ENCODE measurements at regions not wholly inside any gene's neighbourhood (a gene's known extent, or its start where the extent isn't known, plus 50 kb on each side); places are given as distances from the start of the nearest gene placed in this dataset.

DNA sequence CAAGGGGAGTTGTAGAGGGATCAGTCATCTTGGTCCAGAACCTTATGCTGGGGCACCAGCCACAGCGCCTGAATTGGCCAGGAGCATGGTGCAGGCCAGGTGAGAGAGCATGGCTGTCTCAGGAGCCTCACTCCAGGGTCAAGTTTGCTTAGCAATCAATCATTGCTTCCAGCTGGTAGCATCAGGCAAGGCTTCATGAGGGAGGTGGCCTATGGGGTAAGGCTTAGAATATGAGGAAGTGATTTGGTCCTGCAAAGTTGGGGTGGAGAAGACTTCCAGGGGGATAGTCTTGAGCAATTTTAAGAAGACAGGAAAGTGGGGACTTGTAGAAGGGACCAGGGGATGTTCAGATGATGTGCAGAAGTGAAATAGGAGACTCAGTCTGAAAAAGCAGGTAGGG, 53.9 kb upstream of the PITX1 start:
- DNase-seq: no peak

DNA sequence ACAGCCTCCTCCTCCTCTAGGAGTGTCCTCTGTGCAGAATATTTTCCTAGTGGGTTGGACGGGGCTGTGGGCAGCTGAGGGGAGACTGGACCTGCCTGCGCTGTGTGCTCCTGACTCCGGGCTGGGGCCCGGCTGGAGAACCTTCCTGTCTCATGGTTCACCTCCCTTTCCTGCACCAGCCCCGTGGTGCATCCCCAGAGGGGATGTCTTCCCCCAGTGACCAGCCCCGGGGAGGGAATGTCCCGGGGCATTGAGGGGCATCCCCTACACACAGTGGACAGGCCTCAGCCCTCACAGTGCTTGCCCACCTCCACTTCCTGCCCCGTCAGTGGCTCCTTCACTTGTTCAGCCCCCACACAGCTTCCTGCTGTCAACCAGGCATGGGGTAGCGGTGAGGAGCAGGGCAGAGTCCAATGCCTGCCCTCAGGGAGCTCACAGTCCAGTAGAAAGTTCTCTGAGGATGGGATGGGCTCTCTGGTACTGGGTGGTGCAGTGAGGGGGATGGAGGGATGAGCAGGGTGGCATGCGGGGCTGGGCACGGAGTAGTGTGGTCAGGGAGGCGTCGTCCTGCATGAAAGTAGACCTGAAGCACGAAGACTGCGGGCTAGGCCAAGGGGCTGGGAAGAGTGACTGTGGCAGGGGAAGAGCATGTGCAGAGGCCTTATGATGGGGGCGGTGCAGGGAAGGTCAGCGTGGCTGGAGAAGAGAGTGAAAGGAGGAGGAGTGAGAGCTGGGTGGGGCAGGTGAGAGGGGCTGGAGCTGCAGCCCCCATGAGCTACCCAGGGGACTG, 52.1 kb upstream of the PITX1 start:
- no peak for DNase-seq

DNA sequence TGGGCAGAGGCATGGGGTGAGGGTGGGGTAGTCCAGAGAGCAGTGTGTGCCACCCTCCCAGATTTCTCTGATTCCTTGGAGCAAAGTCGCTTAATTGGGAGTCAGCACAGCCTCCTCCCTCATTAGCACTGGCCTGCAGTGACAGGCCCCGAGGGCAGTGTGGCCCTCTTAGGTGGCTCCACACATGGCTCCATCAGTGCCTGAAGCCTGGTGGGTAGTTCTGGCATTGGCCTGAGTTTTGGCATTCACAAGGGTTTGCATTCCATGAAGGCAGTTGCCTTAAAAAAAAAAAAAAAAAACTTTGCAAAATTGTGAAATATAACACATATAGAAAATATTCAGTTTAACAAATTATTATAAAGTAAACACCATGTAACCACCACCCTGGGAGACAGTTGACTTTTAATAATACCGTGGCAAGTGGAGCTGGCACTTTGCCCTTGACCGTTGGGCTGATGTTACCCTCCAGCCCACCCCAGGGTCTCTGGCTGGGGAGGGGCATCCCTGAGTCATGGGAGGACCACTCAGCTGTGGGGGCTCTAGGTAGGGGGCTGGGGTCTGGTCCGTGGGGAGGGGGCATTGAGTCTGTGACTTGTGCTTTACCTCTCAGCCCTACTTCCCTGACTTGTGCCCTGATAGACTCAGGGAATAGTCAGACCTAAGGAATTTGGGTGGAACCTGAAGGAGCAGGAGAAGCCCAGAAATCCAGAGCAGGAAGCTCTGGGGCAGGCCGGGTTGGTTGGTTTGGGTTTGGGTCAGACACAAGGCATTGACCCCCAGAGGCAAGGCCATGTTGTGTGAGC, 51.3 kb upstream of the PITX1 start:
- DNase-seq: no peak
